ENCODE measurements at regions not wholly inside any gene's neighbourhood (a gene's known extent, or its start where the extent isn't known, plus 50 kb on each side); places are given as distances from the start of the nearest gene placed in this dataset.

- intact Hi-C loops (cut with DNase I): no loop called here
- H3K4me3 ChIP-seq (ENCODE audit: low read length in 3 of 3): no peak overlapping the region
- no peaks in the 10 kb centered on the region for H3K27me3 ChIP-seq (ENCODE audit: control insufficient read depth, insufficient read depth, low read length)
- no peak overlapping the region for H3K27ac ChIP-seq (ENCODE audit: low read depth in 2 of 2, low read length in 2 of 2)
- no peaks in the 10 kb centered on the region for H3K36me3 ChIP-seq (ENCODE audit: control insufficient read depth in 2 of 3, insufficient read depth in 3 of 3, low read length in 3 of 3)
- DNase-seq: no peak
- FAIRE-seq: no peak
- no peaks in the 10 kb centered on the region for H3K4me1 ChIP-seq (ENCODE audit: control insufficient read depth in 2 of 3, insufficient read depth in 2 of 3, low read depth in 1 of 3, low read length in 3 of 3)
- H3K9ac ChIP-seq (ENCODE audit: low read length in 3 of 3): no peak overlapping the region
- TF ChIP-seq, protein P1, sequence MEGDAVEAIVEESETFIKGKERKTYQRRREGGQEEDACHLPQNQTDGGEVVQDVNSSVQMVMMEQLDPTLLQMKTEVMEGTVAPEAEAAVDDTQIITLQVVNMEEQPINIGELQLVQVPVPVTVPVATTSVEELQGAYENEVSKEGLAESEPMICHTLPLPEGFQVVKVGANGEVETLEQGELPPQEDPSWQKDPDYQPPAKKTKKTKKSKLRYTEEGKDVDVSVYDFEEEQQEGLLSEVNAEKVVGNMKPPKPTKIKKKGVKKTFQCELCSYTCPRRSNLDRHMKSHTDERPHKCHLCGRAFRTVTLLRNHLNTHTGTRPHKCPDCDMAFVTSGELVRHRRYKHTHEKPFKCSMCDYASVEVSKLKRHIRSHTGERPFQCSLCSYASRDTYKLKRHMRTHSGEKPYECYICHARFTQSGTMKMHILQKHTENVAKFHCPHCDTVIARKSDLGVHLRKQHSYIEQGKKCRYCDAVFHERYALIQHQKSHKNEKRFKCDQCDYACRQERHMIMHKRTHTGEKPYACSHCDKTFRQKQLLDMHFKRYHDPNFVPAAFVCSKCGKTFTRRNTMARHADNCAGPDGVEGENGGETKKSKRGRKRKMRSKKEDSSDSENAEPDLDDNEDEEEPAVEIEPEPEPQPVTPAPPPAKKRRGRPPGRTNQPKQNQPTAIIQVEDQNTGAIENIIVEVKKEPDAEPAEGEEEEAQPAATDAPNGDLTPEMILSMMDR (IDR thresholded peaks at IDR 0.05; ENCODE audit: borderline replicate concordance, extremely low read depth, insufficient read depth): no peak
- H3K9me3 ChIP-seq (ENCODE audit: control insufficient read depth in 2 of 3, insufficient read depth in 1 of 3, low read length in 3 of 3): peaks cover 0 to 4% (median 0%) of the 10 kb centered on the region in 3 donors
These were observed 268.2 kb upstream of the ADARB2 start for GRCh38 chr10:2005546-2005945.

DNA sequence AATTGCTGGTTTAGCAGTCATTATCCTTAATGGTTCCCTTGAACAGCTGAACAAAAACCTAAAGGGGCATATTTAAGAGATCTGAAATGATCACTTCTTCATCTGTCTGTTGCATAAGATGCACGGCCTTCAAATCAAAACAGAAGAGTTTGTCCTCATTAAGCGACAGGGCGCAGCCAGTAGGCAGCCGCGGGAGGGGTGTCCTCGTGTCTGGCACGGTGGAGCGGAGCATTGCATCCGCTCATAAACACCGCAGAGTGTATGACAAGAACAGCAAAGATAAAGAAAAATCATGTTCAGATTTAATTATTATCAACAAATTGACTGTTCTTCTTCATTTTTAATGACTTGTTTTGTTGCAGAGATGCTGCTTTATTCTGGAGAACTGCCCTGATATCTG is 255.6 kb upstream of the ADARB2 start:
- H3K9me3 ChIP-seq (ENCODE audit: control insufficient read depth in 2 of 3, insufficient read depth in 1 of 3, low read length in 3 of 3): no peaks in the 10 kb centered on the region
- no peak overlapping the region for H3K27ac ChIP-seq (ENCODE audit: low read depth in 2 of 2, low read length in 2 of 2)
- FAIRE-seq: no peak
- no peak for DNase-seq
- no peaks in the 10 kb centered on the region for H3K27me3 ChIP-seq (ENCODE audit: control insufficient read depth, insufficient read depth, low read length)
- no peaks in the 10 kb centered on the region for H3K36me3 ChIP-seq (ENCODE audit: control insufficient read depth in 2 of 3, insufficient read depth in 3 of 3, low read length in 3 of 3)
- TF ChIP-seq, protein P1 (IDR thresholded peaks at IDR 0.05; ENCODE audit: borderline replicate concordance, extremely low read depth, insufficient read depth): no peak
- intact Hi-C loops (cut with DNase I): no loop called here
- no peak overlapping the region for H3K4me3 ChIP-seq (ENCODE audit: low read length in 3 of 3)
- H3K9ac ChIP-seq (ENCODE audit: low read length in 3 of 3): no peak overlapping the region
- no peaks in the 10 kb centered on the region for H3K4me1 ChIP-seq (ENCODE audit: control insufficient read depth in 2 of 3, insufficient read depth in 2 of 3, low read depth in 1 of 3, low read length in 3 of 3)

DNA sequence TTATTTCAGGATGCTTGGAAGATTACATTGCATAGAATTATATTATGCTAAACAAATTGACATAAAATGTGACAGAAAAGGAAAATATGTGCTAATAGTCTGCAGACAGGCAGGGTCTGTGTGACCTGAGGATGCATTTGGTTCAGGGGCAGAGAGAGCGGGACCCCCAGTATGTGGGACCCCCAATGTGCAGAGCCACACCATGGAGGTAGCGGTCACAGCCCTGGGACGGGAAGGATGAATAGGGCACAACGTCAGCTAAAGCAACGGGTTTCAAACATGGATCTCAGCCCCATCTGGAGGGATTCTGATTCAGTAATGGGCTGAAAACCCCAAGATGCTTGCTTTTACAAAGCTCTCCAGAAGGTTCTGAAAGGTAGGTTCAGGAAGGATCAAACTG is 251.8 kb upstream of the ADARB2 start:
- FAIRE-seq: no peak
- no peak overlapping the region for H3K27ac ChIP-seq (ENCODE audit: low read depth in 2 of 2, low read length in 2 of 2)
- no peaks in the 10 kb centered on the region for H3K27me3 ChIP-seq (ENCODE audit: control insufficient read depth, insufficient read depth, low read length)
- intact Hi-C loops (cut with DNase I): no loop called here
- TF ChIP-seq, protein P1 (IDR thresholded peaks at IDR 0.05; ENCODE audit: borderline replicate concordance, extremely low read depth, insufficient read depth): no peak
- no peaks in the 10 kb centered on the region for H3K36me3 ChIP-seq (ENCODE audit: control insufficient read depth in 2 of 3, insufficient read depth in 3 of 3, low read length in 3 of 3)
- H3K4me1 ChIP-seq (ENCODE audit: control insufficient read depth in 2 of 3, insufficient read depth in 2 of 3, low read depth in 1 of 3, low read length in 3 of 3): no peaks in the 10 kb centered on the region
- DNase-seq: no peak
- no peak overlapping the region for H3K4me3 ChIP-seq (ENCODE audit: low read length in 3 of 3)
- no peaks in the 10 kb centered on the region for H3K9me3 ChIP-seq (ENCODE audit: control insufficient read depth in 2 of 3, insufficient read depth in 1 of 3, low read length in 3 of 3)
- H3K9ac ChIP-seq (ENCODE audit: low read length in 3 of 3): no peak overlapping the region

DNA sequence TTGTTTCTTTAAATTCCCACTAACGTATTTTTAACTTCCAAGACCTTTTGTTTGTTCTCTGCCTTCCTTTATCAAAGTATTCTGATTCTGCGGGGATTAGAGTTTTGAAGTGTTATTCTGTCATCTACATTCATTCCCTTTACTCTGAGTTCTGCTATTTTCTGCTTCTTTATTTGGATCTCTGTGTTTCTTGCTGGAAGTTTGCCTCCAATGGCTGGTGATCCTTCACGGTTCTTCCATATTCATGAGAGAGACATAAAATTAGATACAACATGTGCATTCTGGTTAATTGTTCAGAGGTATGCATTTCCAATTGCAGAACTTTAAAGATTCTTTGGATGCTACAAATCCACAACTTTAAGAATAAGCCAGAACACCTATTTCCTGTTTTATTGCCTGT is 244.7 kb upstream of the ADARB2 start:
- intact Hi-C loops (cut with DNase I): no loop called here
- no peak for FAIRE-seq
- H3K36me3 ChIP-seq (ENCODE audit: control insufficient read depth in 2 of 3, insufficient read depth in 3 of 3, low read length in 3 of 3): no peaks in the 10 kb centered on the region
- H3K4me1 ChIP-seq (ENCODE audit: control insufficient read depth in 2 of 3, insufficient read depth in 2 of 3, low read depth in 1 of 3, low read length in 3 of 3): no peaks in the 10 kb centered on the region
- no peak for DNase-seq
- TF ChIP-seq, protein P1 (IDR thresholded peaks at IDR 0.05; ENCODE audit: borderline replicate concordance, extremely low read depth, insufficient read depth): no peak
- H3K9me3 ChIP-seq (ENCODE audit: control insufficient read depth in 2 of 3, insufficient read depth in 1 of 3, low read length in 3 of 3): peaks cover 0 to 2% (median 0%) of the 10 kb centered on the region in 3 donors
- H3K27ac ChIP-seq (ENCODE audit: low read depth in 2 of 2, low read length in 2 of 2): no peak overlapping the region
- no peak overlapping the region for H3K9ac ChIP-seq (ENCODE audit: low read length in 3 of 3)
- no peaks in the 10 kb centered on the region for H3K27me3 ChIP-seq (ENCODE audit: control insufficient read depth, insufficient read depth, low read length)
- no peak overlapping the region for H3K4me3 ChIP-seq (ENCODE audit: low read length in 3 of 3)

All from kidney (tissue), 13 donors.